ENCODE measurements at regions not wholly inside any gene's neighbourhood (a gene's known extent, or its start where the extent isn't known, plus 50 kb on each side); places are given as distances from the start of the nearest gene placed in this dataset.

- no peaks in the 10 kb centered on the region for H3K4me1 ChIP-seq
- WGBS, result 70% methylated on average over 2 of the region's 2 CpGs
- H3K27me3 ChIP-seq, result no peaks in the 10 kb centered on the region
- no peak for DNase-seq (ENCODE audit: low spot score in 2 of 2)
- no peaks in the 10 kb centered on the region for H3K9me3 ChIP-seq
- TF ChIP-seq POLR2AphosphoS5 (IDR thresholded peaks at IDR 0.05), result no peak
- H3K4me3 ChIP-seq, result no peak overlapping the region
- no peak overlapping the region for H3K27ac ChIP-seq
- no peaks in the 10 kb centered on the region for H3K36me3 ChIP-seq
Measured at GRCh38 chrX:10855845-10856244, 235.5 kb upstream of the MID1 start.

DNA sequence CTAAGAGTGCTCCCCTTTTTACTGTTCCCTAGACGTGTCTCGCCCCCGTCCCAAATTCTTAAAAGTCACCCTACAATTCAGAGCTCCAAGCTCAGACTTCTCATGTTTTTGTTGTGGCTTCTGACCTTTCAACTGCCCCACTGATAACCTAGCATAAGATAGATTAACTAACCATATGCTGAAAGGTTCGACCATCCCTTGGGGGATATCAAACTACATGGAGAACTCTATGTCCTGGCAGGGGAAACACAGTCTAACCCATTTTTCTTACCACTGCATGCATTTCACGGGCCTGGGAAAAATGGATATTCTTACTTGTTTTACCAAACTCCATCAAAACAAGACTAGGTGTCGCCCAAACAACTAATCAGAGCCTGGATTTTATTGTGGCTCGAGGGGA is 236.4 kb upstream of the MID1 start:
- H3K4me3 ChIP-seq, result no peak overlapping the region
- H3K27ac ChIP-seq, result no peak overlapping the region
- no peaks in the 10 kb centered on the region for H3K9me3 ChIP-seq
- no peaks in the 10 kb centered on the region for H3K4me1 ChIP-seq
- WGBS, result 69% methylated on average over 7 of the region's 7 CpGs
- no peak for TF ChIP-seq CTCF (IDR thresholded peaks at IDR 0.05)
- TF ChIP-seq POLR2AphosphoS5 (IDR thresholded peaks at IDR 0.05), result no peak
- DNase-seq (ENCODE audit: low spot score in 2 of 2), result no peak
- no peaks in the 10 kb centered on the region for H3K27me3 ChIP-seq
- H3K36me3 ChIP-seq, result no peaks in the 10 kb centered on the region

GRCh38 chrX:10859353-10859752 is 239.0 kb upstream of the MID1 start:
- no peaks in the 10 kb centered on the region for H3K27me3 ChIP-seq
- no peak for TF ChIP-seq CTCF (IDR thresholded peaks at IDR 0.05)
- TF ChIP-seq POLR2AphosphoS5 (IDR thresholded peaks at IDR 0.05), result no peak
- no peak for TF ChIP-seq EP300 (IDR thresholded peaks at IDR 0.05)
- no peak for DNase-seq (ENCODE audit: low spot score in 2 of 2)

DNA sequence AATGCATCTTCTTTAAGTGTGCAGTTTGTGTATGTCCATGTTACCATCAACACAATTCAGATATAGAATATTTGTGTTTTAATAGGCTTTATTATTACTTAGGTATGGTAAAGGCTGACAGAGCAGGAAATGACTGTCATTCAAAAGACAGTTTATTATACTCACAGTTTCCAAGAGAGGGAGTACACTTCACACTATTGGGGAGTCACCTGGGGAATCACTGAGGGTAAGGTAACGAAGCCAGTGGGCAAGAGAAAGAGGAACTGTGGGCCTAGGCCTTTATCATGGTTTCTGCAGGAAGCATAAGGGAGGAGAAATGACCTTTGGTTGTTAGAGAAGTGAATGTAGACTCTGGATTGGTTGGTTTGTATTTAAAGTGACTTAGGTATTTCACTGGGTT is 235.1 kb upstream of the HCCS start:
- 68% methylated on average over 1 of the region's 1 CpG for WGBS
- Histone ChIP-seq H3K27me3 (no peaks in the 10 kb centered on the region), H3K36me3 (no peaks in the 10 kb centered on the region), H3K4me3 (no peak overlapping the region), H3K4me1 (no peaks in the 10 kb centered on the region), H3K9me3 (no peaks in the 10 kb centered on the region), H3K27ac (no peak overlapping the region)
- no peak for DNase-seq (ENCODE audit: low spot score in 2 of 2)
- no peak for TF ChIP-seq CTCF (IDR thresholded peaks at IDR 0.05)
- no peak for TF ChIP-seq POLR2A (IDR thresholded peaks at IDR 0.05)
- TF ChIP-seq POLR2AphosphoS5 (IDR thresholded peaks at IDR 0.05), result no peak
- TF ChIP-seq EP300 (IDR thresholded peaks at IDR 0.05), result no peak

More at GRCh38 chrX:10859353-10859752, 239.0 kb upstream of the MID1 start:
- H3K27ac ChIP-seq, result no peak overlapping the region
- no peaks in the 10 kb centered on the region for H3K4me1 ChIP-seq
- WGBS, result 81% methylated on average over 3 of the region's 3 CpGs
- H3K36me3 ChIP-seq, result no peaks in the 10 kb centered on the region
- no peaks in the 10 kb centered on the region for H3K9me3 ChIP-seq
- no peak overlapping the region for H3K4me3 ChIP-seq

GRCh38 chrX:10882484-10882883 is 228.6 kb upstream of the HCCS start:
- Histone ChIP-seq H3K36me3 (no peaks in the 10 kb centered on the region), H3K4me1 (no peaks in the 10 kb centered on the region)

More at GRCh38 chrX:10882484-10882883, 228.6 kb upstream of the HCCS start:
- DNase-seq (ENCODE audit: low spot score in 2 of 2), result no peak
- Histone ChIP-seq H3K9me3 (no peaks in the 10 kb centered on the region), H3K27ac (no peak overlapping the region), H3K4me3 (no peak overlapping the region), H3K27me3 (no peaks in the 10 kb centered on the region)
- TF ChIP-seq POLR2AphosphoS5 (IDR thresholded peaks at IDR 0.05) (no peak), EP300 (IDR thresholded peaks at IDR 0.05) (no peak), POLR2A (IDR thresholded peaks at IDR 0.05) (no peak), CTCF (IDR thresholded peaks at IDR 0.05) (no peak)
- 83% methylated on average over 4 of the region's 4 CpGs for WGBS
